ENCODE measurements at regions not wholly inside any gene's neighbourhood (a gene's known extent, or its start where the extent isn't known, plus 50 kb on each side); places are given as distances from the start of the nearest gene placed in this dataset.

- no peak overlapping the region for H3K27ac ChIP-seq
- H3K9me2 ChIP-seq (replicated peaks; ENCODE audit: insufficient read depth), result no peaks in the 10 kb centered on the region
- H3K4me3 ChIP-seq, result no peak overlapping the region
- no peaks in the 10 kb centered on the region for H3K79me2 ChIP-seq
- no peaks in the 10 kb centered on the region for H3K36me3 ChIP-seq (replicated peaks; ENCODE audit: insufficient read depth, low read depth)
- H3K4me1 ChIP-seq (ENCODE audit: insufficient read depth), result no peaks in the 10 kb centered on the region
- peaks cover 6% of the 10 kb centered on the region for H3K9me3 ChIP-seq (ENCODE audit: low read depth)
- H4K20me1 ChIP-seq (ENCODE audit: insufficient read depth, poor library complexity, severe bottlenecking), result no peaks in the 10 kb centered on the region
- no peak overlapping the region for H3K4me2 ChIP-seq
- no peak overlapping the region for H2AFZ ChIP-seq
- WGBS (ENCODE audit: low lambda C conversion rate, missing lambda C conversion rate), result 50% methylated on average over 3 of the region's 3 CpGs
- no peak for TF ChIP-seq EZH2 (IDR thresholded peaks at IDR 0.05; ENCODE audit: borderline replicate concordance)
- no peak for TF ChIP-seq CTCF (IDR thresholded peaks at IDR 0.05; ENCODE audit: poor library complexity)
- no peak for TF ChIP-seq EZH2phosphoT487 (IDR thresholded peaks at IDR 0.05; ENCODE audit: low read depth, severe bottlenecking, unreplicated experiment)
- H3K27me3 ChIP-seq, result no peaks in the 10 kb centered on the region
- DNase-seq (ENCODE audit: low spot score), result no peak
Measured at GRCh38 chr5:147997486-147997885, 66.3 kb upstream of the SPINK5 start.

GRCh38 chr5:147996379-147996778 lies 67.4 kb upstream of the SPINK5 start:
- no peaks in the 10 kb centered on the region for H3K9me2 ChIP-seq (replicated peaks; ENCODE audit: insufficient read depth)
- H3K4me1 ChIP-seq (ENCODE audit: insufficient read depth), result no peaks in the 10 kb centered on the region
- 90% methylated on average over 5 of the region's 5 CpGs for WGBS (ENCODE audit: low lambda C conversion rate, missing lambda C conversion rate)
- no peaks in the 10 kb centered on the region for H3K36me3 ChIP-seq (replicated peaks; ENCODE audit: insufficient read depth, low read depth)
- no peaks in the 10 kb centered on the region for H3K79me2 ChIP-seq
- DNase-seq (ENCODE audit: low spot score), result no peak
- no peak for TF ChIP-seq EZH2phosphoT487 (IDR thresholded peaks at IDR 0.05; ENCODE audit: low read depth, severe bottlenecking, unreplicated experiment)
- no peak for TF ChIP-seq EZH2 (IDR thresholded peaks at IDR 0.05; ENCODE audit: borderline replicate concordance)
- no peak for TF ChIP-seq CTCF (IDR thresholded peaks at IDR 0.05; ENCODE audit: poor library complexity)
- peaks cover 4% of the 10 kb centered on the region for H3K9me3 ChIP-seq (ENCODE audit: low read depth)
- H4K20me1 ChIP-seq (ENCODE audit: insufficient read depth, poor library complexity, severe bottlenecking), result no peaks in the 10 kb centered on the region
- H3K4me3 ChIP-seq, result no peak overlapping the region
- H3K27ac ChIP-seq, result no peak overlapping the region
- H3K27me3 ChIP-seq, result no peaks in the 10 kb centered on the region
- H2AFZ ChIP-seq, result no peak overlapping the region
- no peak overlapping the region for H3K4me2 ChIP-seq

- H3K9me3 ChIP-seq (ENCODE audit: low read depth), result no peaks in the 10 kb centered on the region
- no peak overlapping the region for H3K4me2 ChIP-seq
- DNase-seq (ENCODE audit: low spot score), result no peak
- H4K20me1 ChIP-seq (ENCODE audit: insufficient read depth, poor library complexity, severe bottlenecking), result no peaks in the 10 kb centered on the region
- H3K27me3 ChIP-seq, result no peaks in the 10 kb centered on the region
- H2AFZ ChIP-seq, result no peak overlapping the region
- H3K27ac ChIP-seq, result no peak overlapping the region
- H3K79me2 ChIP-seq, result no peaks in the 10 kb centered on the region
- H3K9me2 ChIP-seq (replicated peaks; ENCODE audit: insufficient read depth), result no peaks in the 10 kb centered on the region
- no peak for TF ChIP-seq EZH2phosphoT487 (IDR thresholded peaks at IDR 0.05; ENCODE audit: low read depth, severe bottlenecking, unreplicated experiment)
- no peak for TF ChIP-seq CTCF (IDR thresholded peaks at IDR 0.05; ENCODE audit: poor library complexity)
- TF ChIP-seq EZH2 (IDR thresholded peaks at IDR 0.05; ENCODE audit: borderline replicate concordance), result no peak
- no peak overlapping the region for H3K4me3 ChIP-seq
- H3K36me3 ChIP-seq (replicated peaks; ENCODE audit: insufficient read depth, low read depth), result no peaks in the 10 kb centered on the region
- H3K4me1 ChIP-seq (ENCODE audit: insufficient read depth), result no peaks in the 10 kb centered on the region
- WGBS (ENCODE audit: low lambda C conversion rate, missing lambda C conversion rate), result 91% methylated on average over 4 of the region's 4 CpGs
Measured at GRCh38 chr5:147995846-147996245, 67.9 kb upstream of the SPINK5 start.

GRCh38 chr5:147989994-147990393 lies 73.8 kb upstream of the SPINK5 start:
- Histone ChIP-seq H3K79me2 (no peaks in the 10 kb centered on the region), H3K4me3 (no peak overlapping the region), H4K20me1 (ENCODE audit: insufficient read depth, poor library complexity, severe bottlenecking) (no peaks in the 10 kb centered on the region), H3K36me3 (replicated peaks; ENCODE audit: insufficient read depth, low read depth) (no peaks in the 10 kb centered on the region), H3K9me3 (ENCODE audit: low read depth) (no peaks in the 10 kb centered on the region), H3K27me3 (no peaks in the 10 kb centered on the region), H3K4me2 (no peak overlapping the region), H3K9me2 (replicated peaks; ENCODE audit: insufficient read depth) (no peaks in the 10 kb centered on the region), H3K4me1 (ENCODE audit: insufficient read depth) (no peaks in the 10 kb centered on the region), H2AFZ (no peak overlapping the region), H3K27ac (no peak overlapping the region)
- TF ChIP-seq EZH2 (IDR thresholded peaks at IDR 0.05; ENCODE audit: borderline replicate concordance), result no peak
- TF ChIP-seq CTCF (IDR thresholded peaks at IDR 0.05; ENCODE audit: poor library complexity), result no peak
- no peak for TF ChIP-seq EZH2phosphoT487 (IDR thresholded peaks at IDR 0.05; ENCODE audit: low read depth, severe bottlenecking, unreplicated experiment)
- no peak for DNase-seq (ENCODE audit: low spot score)

All from hepatocyte (in vitro differentiated cells).